PC-9 (cell line): ENCODE measurements at regions not wholly inside any gene's neighbourhood (a gene's known extent, or its start where the extent isn't known, plus 50 kb on each side); places are given as distances from the start of the nearest gene placed in this dataset.

Experiments used
- BruUV-seq: library from RNA; stranded (reverse); fragments of 400-500 nt; replicated peaks from 2 replicates; lab custom pipeline; 2021; lab: Mats Ljungman, UMichigan
- CTCF ChIA-PET: fragments of 300-600 bp; sonication (Branson Sonifier 250); formaldehyde crosslinking; loops from one replicate; lab custom pipeline; 2022; ENCODE audit warnings: antibody characterized with exemption; lab: Charles Lee
- POLR2A ChIA-PET: fragments of 300-600 bp; sonication (Branson Sonifier 250); formaldehyde crosslinking; loops from one replicate; lab custom pipeline; 2022; ENCODE audit warnings: antibody characterized with exemption; ENCODE audit not compliant: unreplicated experiment; lab: Charles Lee
- DNase-seq, 2 experiments: peaks; one replicate each; pipeline versions ENCODE4 v3.0.0 to v3.0.0-alpha.2; 2015 to 2022; ENCODE audit warnings: mixed read lengths in 1 of 2
- H2AFZ ChIP-seq: fragments of 200-600 bp; sonication (generic); 2 replicates; pipeline ENCODE4 v1.8.1; 2017; ENCODE audit warnings: antibody characterized with exemption
- H3F3A ChIP-seq: fragments of 200-600 bp; sonication (generic); 2 replicates; pipeline ENCODE4 v1.8.1; 2017; ENCODE audit warnings: antibody characterized with exemption, mild to moderate bottlenecking, low read depth; ENCODE audit not compliant: insufficient read depth
- H3K27ac ChIP-seq: fragments of 200-600 bp; sonication (generic); 2 replicates; pipeline ENCODE4 v1.6.1; 2016; ENCODE audit warnings: mixed run types
- H3K27me3 ChIP-seq: fragments of 200-600 bp; sonication (generic); 2 replicates; pipeline ENCODE4 v1.6.1; 2016; ENCODE audit warnings: low read depth, mixed run types; ENCODE audit not compliant: insufficient read depth
- H3K36me3 ChIP-seq: fragments of 200-600 bp; sonication (generic); 2 replicates; pipeline ENCODE4 v1.6.1; 2016; ENCODE audit warnings: low read depth, mixed run types
- H3K4me1 ChIP-seq: fragments of 200-600 bp; sonication (generic); replicated peaks from 2 replicates; pipeline ENCODE4 v1.6.1; 2016; ENCODE audit warnings: mixed run types; ENCODE audit not compliant: insufficient read depth
- H3K4me2 ChIP-seq: fragments of 200-600 bp; sonication (generic); 2 replicates; pipeline ENCODE4 v1.6.1; 2017; ENCODE audit warnings: mixed run types
- H3K4me3 ChIP-seq: fragments of 200-600 bp; sonication (generic); 2 replicates; pipeline ENCODE4 v1.6.1; 2016; ENCODE audit warnings: mixed run types
- H3K79me2 ChIP-seq: fragments of 200-600 bp; sonication (generic); 2 replicates; pipeline ENCODE4 v1.6.1; 2017; ENCODE audit warnings: low read depth, mixed run types
- H3K9me2 ChIP-seq: fragments of 200-600 bp; sonication (generic); 2 replicates; pipeline ENCODE4 v1.8.1; 2017; ENCODE audit warnings: mild to moderate bottlenecking; ENCODE audit not compliant: insufficient read depth
- H3K9me3 ChIP-seq: fragments of 200-600 bp; sonication (generic); 2 replicates; pipeline ENCODE4 v1.8.1; 2016; ENCODE audit warnings: low read depth; ENCODE audit not compliant: insufficient read depth
- H4K20me1 ChIP-seq: fragments of 200-600 bp; sonication (generic); 2 replicates; pipeline ENCODE4 v1.8.1; 2017; ENCODE audit not compliant: insufficient read depth
- CTCF ChIP-seq: fragments of 200-600 bp; sonication (generic); conservative IDR thresholded peaks from 2 replicates; pipeline ENCODE4 v1.6.1; 2017; ENCODE audit warnings: mixed run types, antibody characterized with exemption, mild to moderate bottlenecking, moderate library complexity
- EZH2 ChIP-seq: fragments of 200-600 bp; sonication (generic); IDR thresholded peaks from 2 replicates; pipeline ENCODE4 v1.8.0; 2017; ENCODE audit warnings: antibody characterized with exemption, low read depth
- intact Hi-C: fragments of 100-400 bp; cut with micrococcal nuclease; formaldehyde crosslinking; loops from one replicate; pipeline ENCODE4 v1.10.0; 2022; ENCODE audit not compliant: unreplicated experiment

- H3K4me2 ChIP-seq = no peak overlapping the region
- H3K9me2 ChIP-seq = no peaks in the 10 kb centered on the region
- ChIA-PET POLR2A (no interaction called here), CTCF (no interaction called here)
- no peak overlapping the region for H2AFZ ChIP-seq
- no peaks in the 10 kb centered on the region for H3K27me3 ChIP-seq
- no peaks in the 10 kb centered on the region for H3K36me3 ChIP-seq
- H3K4me1 ChIP-seq = no peaks in the 10 kb centered on the region
- intact Hi-C loops = no loop called here
- no peaks in the 10 kb centered on the region for H4K20me1 ChIP-seq
- no TSS peak for BruUV-seq
- DNase-seq = no peak
- H3K4me3 ChIP-seq = no peak overlapping the region
- H3K79me2 ChIP-seq = no peaks in the 10 kb centered on the region
- no peak overlapping the region for H3K27ac ChIP-seq
- no peaks in the 10 kb centered on the region for H3F3A ChIP-seq
- H3K9me3 ChIP-seq = no peaks in the 10 kb centered on the region; the same call in 1 of the 2 replicates
- TF ChIP-seq EZH2 (no peak), CTCF (no peak)
Measured at GRCh38 chr11:92137747-92138146, 86.9 kb upstream of the FAT3 start.

- Histone ChIP-seq H3K4me2 (no peak overlapping the region), H3K36me3 (no peaks in the 10 kb centered on the region), H3K4me3 (no peak overlapping the region), H2AFZ (no peak overlapping the region), H3F3A (no peaks in the 10 kb centered on the region), H3K4me1 (no peaks in the 10 kb centered on the region), H3K9me3 (no peaks in the 10 kb centered on the region; the same call in 1 of the 2 replicates), H3K27ac (no peak overlapping the region), H3K79me2 (no peaks in the 10 kb centered on the region), H3K9me2 (no peaks in the 10 kb centered on the region), H3K27me3 (no peaks in the 10 kb centered on the region), H4K20me1 (no peaks in the 10 kb centered on the region)
- ChIA-PET POLR2A (no interaction called here), CTCF (interaction anchor here (0.6 kb wide), 1 partner anchor 741 kb away, joined by 3 read pairs; no protein-coding TSS in a partner anchor)
- TF ChIP-seq EZH2 = no peak
- peak; percentile 39; the same call in 1 of the 2 replicates for TF ChIP-seq CTCF
- no TSS peak for BruUV-seq
- DNase-seq = no peak
- intact Hi-C loops = no loop called here
Measured at GRCh38 chr11:92136797-92137196, 87.8 kb upstream of the FAT3 start.

GRCh38 chr11:92131289-92131865 lies 93.2 kb upstream of the FAT3 start:
- Histone ChIP-seq H3K4me3 (no peak overlapping the region), H3K4me1 (no peaks in the 10 kb centered on the region), H3K36me3 (no peaks in the 10 kb centered on the region), H3K27ac (no peak overlapping the region), H2AFZ (no peak overlapping the region), H3K79me2 (no peaks in the 10 kb centered on the region), H3K9me3 (no peaks in the 10 kb centered on the region; the same call in 1 of the 2 replicates), H3K4me2 (no peak overlapping the region), H4K20me1 (no peaks in the 10 kb centered on the region), H3F3A (no peaks in the 10 kb centered on the region), H3K9me2 (no peaks in the 10 kb centered on the region), H3K27me3 (no peaks in the 10 kb centered on the region)
- no TSS peak for BruUV-seq
- TF ChIP-seq EZH2 (no peak), CTCF (no peak)
- POLR2A ChIA-PET = no interaction called here
- intact Hi-C loops = no loop called here
- CTCF ChIA-PET = no interaction called here
- no peak for DNase-seq
